ENCODE measurements at regions not wholly inside any gene's neighbourhood (a gene's known extent, or its start where the extent isn't known, plus 50 kb on each side); places are given as distances from the start of the nearest gene placed in this dataset.
"Not testable (repeated sequence)": the region's sequence is repeated elsewhere in the genome, so short reads cannot be mapped to it uniquely, and the experiment has no call there.

DNA sequence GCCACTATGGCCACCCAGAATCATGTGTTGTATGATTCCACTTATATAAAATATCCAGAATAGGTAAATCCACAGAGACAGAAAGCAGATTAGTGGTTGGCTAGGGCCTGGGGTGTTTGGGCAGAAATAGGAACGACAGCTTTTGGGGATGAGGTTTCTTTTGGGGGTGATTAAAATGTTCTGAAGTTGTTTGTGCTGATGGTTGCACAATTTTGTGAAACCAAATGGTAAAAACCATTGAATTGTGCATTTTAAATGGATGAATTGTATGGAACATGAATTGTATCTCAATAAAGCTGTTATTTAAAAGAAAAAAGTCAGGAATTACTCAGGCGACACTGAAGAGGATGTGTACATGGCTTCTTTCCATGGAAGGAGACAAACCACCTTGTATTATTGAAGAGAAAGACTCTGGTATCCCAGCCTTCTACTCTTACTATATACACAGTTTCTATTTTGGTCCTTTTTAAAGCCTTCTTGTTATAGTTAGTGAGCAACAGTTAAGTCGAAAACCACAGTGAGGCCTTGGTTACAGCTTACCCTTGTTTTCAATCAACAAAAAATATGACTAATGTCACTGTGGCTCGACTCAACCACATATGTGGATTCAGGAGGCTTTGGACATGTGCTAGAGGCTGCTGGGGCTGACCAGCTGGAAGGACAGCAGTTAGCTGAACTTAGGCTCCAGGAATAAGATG, 57.1 kb upstream of the KMT2E start:
- DNase-seq (ENCODE audit: low read depth in 1 of 2, low spot score in 1 of 2): no peak
- no peak for TF ChIP-seq JUND (IDR thresholded peaks at IDR 0.05; ENCODE audit: low read depth)
- in situ Hi-C loops (cut with HindIII; ENCODE audit: low pct_unique_long_range_greater_than_20kb, low sequenced_read_pairs): no loop called here

DNA sequence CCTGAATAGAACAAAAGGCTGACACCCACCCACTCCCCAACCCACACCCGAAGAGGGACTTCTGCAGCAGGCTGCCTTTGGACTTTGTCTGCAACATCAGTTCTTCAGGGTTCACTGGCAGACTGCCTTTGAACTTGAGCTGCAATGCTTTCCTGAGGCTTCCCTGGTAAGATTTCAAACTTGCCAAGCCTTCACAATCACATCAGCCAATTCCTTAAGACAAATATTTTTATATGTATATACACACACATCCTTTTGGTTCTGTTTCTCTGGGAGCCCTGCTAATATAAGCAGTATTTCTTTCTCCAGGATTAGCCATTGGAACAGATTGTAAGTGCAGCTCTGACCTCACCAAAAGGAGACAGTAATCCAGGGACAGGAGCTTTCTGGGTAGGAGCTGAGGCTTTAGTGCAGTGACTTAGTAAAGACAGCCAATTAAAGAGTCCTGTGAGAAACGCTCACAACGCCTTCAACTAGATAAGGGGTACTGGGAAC, 55.6 kb upstream of the KMT2E start:
- in situ Hi-C loops (cut with HindIII; ENCODE audit: low pct_unique_long_range_greater_than_20kb, low sequenced_read_pairs): no loop called here
- no peak for TF ChIP-seq JUND (IDR thresholded peaks at IDR 0.05; ENCODE audit: low read depth)
- no peak for DNase-seq (ENCODE audit: low read depth in 1 of 2, low spot score in 1 of 2)

DNA sequence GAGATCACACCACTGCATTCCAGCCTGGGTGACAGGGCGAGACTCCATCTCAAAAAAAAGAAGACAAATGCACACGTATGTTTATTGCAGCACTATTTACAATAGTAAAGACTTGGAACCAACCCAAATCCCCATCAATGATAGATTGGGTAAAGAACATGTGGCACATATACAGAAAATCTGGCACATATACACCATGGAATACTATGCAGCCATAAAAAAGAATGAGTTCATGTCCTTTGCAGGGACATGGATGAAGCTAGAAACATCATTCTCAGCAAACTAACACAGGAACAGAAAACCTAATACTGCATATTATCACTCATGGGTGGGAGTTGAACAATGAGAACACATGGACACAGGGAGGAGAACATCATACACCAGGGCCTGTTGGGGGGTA, 54.5 kb upstream of the KMT2E start:
- DNase-seq (ENCODE audit: low read depth in 1 of 2, low spot score in 1 of 2); in situ Hi-C loops (cut with HindIII; ENCODE audit: low pct_unique_long_range_greater_than_20kb, low sequenced_read_pairs): not testable (repeated sequence)

DNA sequence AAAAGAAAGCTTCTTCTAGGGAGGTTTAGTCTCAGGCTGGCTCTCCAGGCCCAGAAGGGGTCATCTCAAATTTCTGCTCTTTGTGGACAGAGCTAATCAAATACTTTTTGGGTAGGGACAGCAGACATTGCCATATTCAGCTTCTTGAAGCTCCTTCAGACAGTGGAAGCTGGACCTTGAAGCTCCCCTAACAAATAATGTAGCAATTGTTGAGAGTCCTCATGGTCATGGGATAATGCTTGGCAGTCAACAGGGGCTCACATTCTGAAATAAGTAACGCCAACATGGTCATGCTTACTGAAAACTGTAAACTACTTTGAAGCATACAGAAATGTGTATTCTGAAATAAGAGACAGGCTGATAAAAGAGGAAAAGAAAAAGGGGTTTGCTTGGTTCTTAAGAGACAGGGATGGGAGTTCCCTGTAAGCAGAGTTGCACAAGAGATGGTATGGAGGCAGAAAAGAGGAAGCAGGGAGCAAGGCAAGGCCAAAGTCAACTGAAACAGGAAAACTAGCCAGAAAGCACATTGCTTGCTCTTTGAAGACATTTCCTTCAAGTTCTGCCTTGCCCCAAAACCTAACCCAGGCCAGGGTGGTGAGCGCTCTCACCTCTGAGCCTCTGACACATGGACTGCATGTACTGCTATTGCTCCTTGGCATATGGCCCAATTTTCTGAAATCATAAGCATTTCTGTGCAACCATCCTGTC, 53.1 kb upstream of the KMT2E start:
- no peak for DNase-seq (ENCODE audit: low read depth in 1 of 2, low spot score in 1 of 2)
- TF ChIP-seq JUND (IDR thresholded peaks at IDR 0.05; ENCODE audit: low read depth): no peak
- in situ Hi-C loops (cut with HindIII; ENCODE audit: low pct_unique_long_range_greater_than_20kb, low sequenced_read_pairs): no loop called here

DNA sequence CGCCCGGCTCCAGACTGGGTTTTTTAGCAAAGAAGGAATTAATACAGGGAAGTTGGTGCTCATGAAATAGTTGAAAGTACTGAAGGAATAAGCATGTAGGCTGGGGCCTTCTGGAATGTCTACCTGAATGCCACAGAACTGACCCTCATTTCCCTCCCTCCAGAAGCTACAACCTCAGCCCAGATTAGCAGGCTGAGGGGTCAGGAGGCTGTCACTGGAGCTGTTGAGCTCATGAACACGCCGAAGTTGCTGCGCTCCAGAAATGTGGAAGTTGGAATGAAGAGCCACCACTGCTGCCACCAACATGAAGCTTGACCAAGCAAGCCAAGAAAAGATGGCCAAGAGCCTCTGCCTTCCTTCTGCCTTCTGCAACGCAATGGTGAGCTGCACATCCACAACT, 52.2 kb upstream of the KMT2E start:
- DNase-seq (ENCODE audit: low read depth in 1 of 2, low spot score in 1 of 2): no peak
- TF ChIP-seq JUND (IDR thresholded peaks at IDR 0.05; ENCODE audit: low read depth): no peak
- in situ Hi-C loops (cut with HindIII; ENCODE audit: low pct_unique_long_range_greater_than_20kb, low sequenced_read_pairs): no loop called here

DNA sequence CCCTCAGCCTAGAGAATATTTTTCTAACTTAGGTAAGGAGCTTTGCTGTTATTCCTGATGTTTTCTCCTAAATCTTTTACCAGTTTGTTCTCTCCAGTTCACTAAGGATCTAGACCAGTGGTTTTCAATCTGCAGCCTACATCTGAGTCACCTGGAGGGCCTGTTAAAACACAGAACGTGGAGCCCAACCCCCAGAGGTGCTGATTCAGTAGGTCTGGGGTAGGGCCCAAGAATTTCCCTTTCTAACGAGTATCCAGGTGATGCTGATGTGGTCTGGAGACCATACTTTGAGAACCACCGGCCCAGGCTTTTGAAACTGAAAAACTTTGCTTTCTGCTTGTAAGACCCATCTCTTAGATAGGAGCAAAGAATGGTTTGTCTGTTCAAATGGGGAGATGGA, 51.2 kb upstream of the KMT2E start:
- DNase-seq (ENCODE audit: low read depth in 1 of 2, low spot score in 1 of 2): no peak
- in situ Hi-C loops (cut with HindIII; ENCODE audit: low pct_unique_long_range_greater_than_20kb, low sequenced_read_pairs): no loop called here
- TF ChIP-seq JUND (IDR thresholded peaks at IDR 0.05; ENCODE audit: low read depth): no peak

DNA sequence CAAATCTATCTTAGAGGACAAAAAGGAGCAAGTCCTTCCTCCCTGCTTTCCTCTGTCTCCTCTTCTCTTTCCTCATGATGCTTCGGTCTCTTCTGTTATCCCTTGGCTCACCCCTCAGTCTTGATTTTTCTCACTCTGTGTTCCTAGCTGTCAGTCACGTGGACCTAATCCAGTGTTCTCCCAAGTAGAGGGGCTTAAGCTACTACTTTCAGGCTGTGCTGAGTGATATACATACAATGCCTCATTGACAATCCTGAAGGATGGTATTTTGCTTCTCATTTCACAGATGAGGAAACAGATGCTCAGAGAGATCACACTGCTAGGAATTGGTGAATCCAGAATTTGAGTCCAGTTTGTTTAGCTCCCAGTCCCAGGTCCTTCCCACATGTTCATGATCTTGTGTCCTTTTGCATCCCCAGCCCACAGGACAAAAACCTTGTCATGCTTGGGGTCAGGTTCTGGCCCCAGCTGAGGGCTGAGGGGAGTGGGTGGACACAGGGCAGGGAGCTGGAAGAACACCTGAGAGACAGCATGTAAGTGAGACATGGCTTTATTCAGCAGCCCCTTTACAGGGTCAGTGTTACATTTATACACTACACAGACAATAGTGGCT, 50.5 kb upstream of the KMT2E start:
- in situ Hi-C loops (cut with HindIII; ENCODE audit: low pct_unique_long_range_greater_than_20kb, low sequenced_read_pairs): no loop called here
- TF ChIP-seq JUND (IDR thresholded peaks at IDR 0.05; ENCODE audit: low read depth): no peak
- DNase-seq (ENCODE audit: low read depth in 1 of 2, low spot score in 1 of 2): no peak

DNA sequence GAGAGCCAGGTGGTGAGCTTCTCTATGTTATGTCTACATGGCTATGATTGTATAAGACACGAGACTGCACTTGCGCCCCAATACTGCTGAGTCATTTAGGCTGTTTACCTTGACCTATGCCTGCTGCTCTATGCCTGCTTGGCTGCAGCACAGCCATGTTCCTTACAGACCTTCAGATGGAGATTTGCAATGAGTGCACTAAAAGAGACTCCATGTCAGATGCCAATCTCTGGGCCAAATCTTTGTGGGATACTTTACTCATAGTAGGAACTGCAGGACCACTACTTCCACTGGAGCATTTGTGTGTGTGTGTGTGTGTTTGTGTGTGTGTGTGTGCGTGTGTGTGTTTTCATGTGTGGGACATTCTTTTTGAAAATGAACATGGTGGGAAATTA, 50.0 kb upstream of the KMT2E start:
- TF ChIP-seq JUND (IDR thresholded peaks at IDR 0.05; ENCODE audit: low read depth): no peak
- in situ Hi-C loops (cut with HindIII; ENCODE audit: low pct_unique_long_range_greater_than_20kb, low sequenced_read_pairs): no loop called here
- DNase-seq (ENCODE audit: low read depth in 1 of 2, low spot score in 1 of 2): peak in 1 of 2 experiments; percentile 27

All from T47D (cell line).